Loucy (cell line): ENCODE measurements at regions not wholly inside any gene's neighbourhood (a gene's known extent, or its start where the extent isn't known, plus 50 kb on each side); places are given as distances from the start of the nearest gene placed in this dataset.
A peak's percentile ranks its signal among the peaks of the same experiment; 100 is the strongest.

ENCODE experiments used
- H2AFZ ChIP-seq: fragments of 200-600 bp; sonication (generic); 2 replicates; pipeline ENCODE4 v1.6.0; 2016; ENCODE audit warnings: antibody characterized with exemption, mild to moderate bottlenecking, low read length, moderate library complexity
- H3F3A ChIP-seq: fragments of 200-600 bp; 2 replicates; pipeline ENCODE4 v1.6.0; 2016; ENCODE audit warnings: antibody characterized with exemption, low read depth, mild to moderate bottlenecking
- H3K27me3 ChIP-seq: fragments of 200-600 bp; sonication (generic); 2 replicates; pipeline ENCODE4 v1.6.1; 2014; ENCODE audit warnings: low read length, mild to moderate bottlenecking; ENCODE audit not compliant: insufficient read depth, poor library complexity, severe bottlenecking
- H3K36me3 ChIP-seq: fragments of 200-600 bp; sonication (generic); 2 replicates; pipeline ENCODE4 v1.6.1; 2016; ENCODE audit warnings: low read length; ENCODE audit not compliant: insufficient read depth
- H3K4me1 ChIP-seq: fragments of 200-600 bp; sonication (generic); 2 replicates; pipeline ENCODE4 v1.5.1; 2014; ENCODE audit warnings: low read length, mild to moderate bottlenecking; ENCODE audit not compliant: insufficient read depth, poor library complexity, severe bottlenecking
- H3K4me2 ChIP-seq: fragments of 200-600 bp; sonication (generic); 2 replicates; pipeline ENCODE4 v1.6.0; 2014; ENCODE audit warnings: antibody characterized with exemption, low read length, low read depth, mild to moderate bottlenecking; ENCODE audit not compliant: poor library complexity, severe bottlenecking
- H3K4me3 ChIP-seq: fragments of 200-600 bp; sonication (generic); 2 replicates; pipeline ENCODE4 v1.5.1; 2014; ENCODE audit warnings: low read length, mild to moderate bottlenecking, mixed read lengths; ENCODE audit not compliant: poor library complexity, severe bottlenecking
- H3K79me2 ChIP-seq: fragments of 200-600 bp; sonication (generic); 2 replicates; pipeline ENCODE4 v1.6.1; 2014; ENCODE audit warnings: low read length; ENCODE audit not compliant: insufficient read depth
- H3K9ac ChIP-seq: fragments of 200-600 bp; sonication (generic); 2 replicates; pipeline ENCODE4 v1.6.0; 2014; ENCODE audit warnings: mild to moderate bottlenecking, low read depth, low read length, moderate library complexity; ENCODE audit not compliant: poor library complexity, severe bottlenecking
- H3K9me2 ChIP-seq: fragments of 200-600 bp; sonication (generic); replicated peaks from 2 replicates; pipeline ENCODE4 v1.6.1; 2016; ENCODE audit warnings: low read depth, low read length, mixed read lengths
- H3K9me3 ChIP-seq: fragments of 200-600 bp; sonication (generic); 2 replicates; pipeline ENCODE4 v1.6.1; 2014; ENCODE audit warnings: mild to moderate bottlenecking, antibody characterized with exemption, low read length, low read depth; ENCODE audit not compliant: insufficient read depth
- H4K20me1 ChIP-seq: fragments of 200-600 bp; sonication (generic); 2 replicates; pipeline ENCODE4 v1.6.0; 2014; ENCODE audit warnings: antibody characterized with exemption, low read length, mild to moderate bottlenecking; ENCODE audit not compliant: insufficient read depth, poor library complexity, severe bottlenecking
- CTCF ChIP-seq: fragments of 200-600 bp; sonication (generic); conservative IDR thresholded peaks from 2 replicates; pipeline ENCODE4 v1.5.1; 2014; ENCODE audit warnings: mild to moderate bottlenecking, antibody characterized with exemption, low read length
- EZH2phosphoT487 ChIP-seq: fragments of 200-600 bp; IDR thresholded peaks from 2 replicates; pipeline ENCODE4 v1.6.1; 2018; ENCODE audit warnings: antibody characterized with exemption, mild to moderate bottlenecking, moderate library complexity, borderline replicate concordance

- Histone ChIP-seq H4K20me1 (no peaks in the 10 kb centered on the region), H3K4me3 (no peak overlapping the region), H3F3A (no peaks in the 10 kb centered on the region), H3K36me3 (no peaks in the 10 kb centered on the region), H3K79me2 (no peaks in the 10 kb centered on the region), H3K9me2 (no peaks in the 10 kb centered on the region), H3K4me1 (peaks cover 38% of the 10 kb centered on the region), H3K4me2 (no peak overlapping the region), H3K9ac (no peak overlapping the region), H3K27me3 (no peaks in the 10 kb centered on the region), H3K9me3 (no peaks in the 10 kb centered on the region), H2AFZ (no peak overlapping the region)
- no peak for TF ChIP-seq CTCF
- no peak for TF ChIP-seq EZH2phosphoT487
These were observed 78.9 kb upstream of the BHLHE40 start for GRCh38 chr3:4900298-4900697.

- TF ChIP-seq EZH2phosphoT487 (no peak), CTCF (no peak)
These were observed 74.2 kb upstream of the BHLHE40 start for GRCh38 chr3:4904811-4905695.

GRCh38 chr3:4906107-4906621 is 73.1 kb upstream of the BHLHE40 start:
- TF ChIP-seq EZH2phosphoT487 (no peak), CTCF (no peak)
- no peaks in the 10 kb centered on the region for H3K27me3 ChIP-seq
- H3K4me1 ChIP-seq, result peaks cover 44% of the 10 kb centered on the region
- H3K9me3 ChIP-seq, result no peaks in the 10 kb centered on the region
- H3K9ac ChIP-seq, result no peak overlapping the region
- H3K79me2 ChIP-seq, result no peaks in the 10 kb centered on the region
- H2AFZ ChIP-seq, result 0 out of 2 replicates have a peak overlapping the region, but pooled peaks have one; percentile 30
- no peaks in the 10 kb centered on the region for H3K9me2 ChIP-seq
- H3K4me3 ChIP-seq, result no peak overlapping the region
- H3K36me3 ChIP-seq, result no peaks in the 10 kb centered on the region
- no peaks in the 10 kb centered on the region for H3F3A ChIP-seq
- H3K4me2 ChIP-seq, result no peak overlapping the region
- H4K20me1 ChIP-seq, result no peaks in the 10 kb centered on the region

More at GRCh38 chr3:4904811-4905695, 74.2 kb upstream of the BHLHE40 start:
- H3K79me2 ChIP-seq, result no peaks in the 10 kb centered on the region
- no peak overlapping the region for H3K4me2 ChIP-seq
- peaks cover 50% of the 10 kb centered on the region for H3K4me1 ChIP-seq
- H3K9me3 ChIP-seq, result no peaks in the 10 kb centered on the region
- H3F3A ChIP-seq, result no peaks in the 10 kb centered on the region
- no peaks in the 10 kb centered on the region for H3K27me3 ChIP-seq
- H3K9ac ChIP-seq, result no peak overlapping the region
- no peaks in the 10 kb centered on the region for H4K20me1 ChIP-seq
- H3K4me3 ChIP-seq, result no peak overlapping the region
- no peaks in the 10 kb centered on the region for H3K9me2 ChIP-seq
- no peaks in the 10 kb centered on the region for H3K36me3 ChIP-seq
- H2AFZ ChIP-seq, result no peak overlapping the region
